CMK (cell line): ENCODE measurements at regions not wholly inside any gene's neighbourhood (a gene's known extent, or its start where the extent isn't known, plus 50 kb on each side); places are given as distances from the start of the nearest gene placed in this dataset.

ENCODE experiments used
- DNase-seq: peaks from one replicate; pipeline ENCODE4 v3.0.0-alpha.2; 2010; ENCODE audit warnings: low read depth

- no peak for DNase-seq
These were observed 349.8 kb downstream of the LTN1 start for GRCh38 chr21:28642891-28643290.

GRCh38 chr21:28641731-28642130 lies 350.9 kb downstream of the LTN1 start:
- no peak for DNase-seq

GRCh38 chr21:28640326-28640725 lies 352.4 kb downstream of the LTN1 start:
- no peak for DNase-seq

GRCh38 chr21:28639737-28640136 lies 352.9 kb downstream of the LTN1 start:
- DNase-seq: no peak

- DNase-seq: peak; percentile 72
These were observed 355.7 kb downstream of the LTN1 start for GRCh38 chr21:28636752-28637691.

GRCh38 chr21:28635541-28635940 lies 357.1 kb downstream of the LTN1 start:
- no peak for DNase-seq

- peak; percentile 99 for DNase-seq
These were observed 358.7 kb downstream of the LTN1 start for GRCh38 chr21:28633839-28634555.

- no peak for DNase-seq
These were observed 359.8 kb downstream of the LTN1 start for GRCh38 chr21:28632755-28633408.

GRCh38 chr21:28627691-28628090 lies 365.0 kb downstream of the LTN1 start:
- no peak for DNase-seq

- DNase-seq: no peak
These were observed 365.4 kb downstream of the LTN1 start for GRCh38 chr21:28627261-28627660.

GRCh38 chr21:28624626-28625025 lies 368.1 kb downstream of the LTN1 start:
- no peak for DNase-seq

GRCh38 chr21:28617300-28617699 lies 375.4 kb downstream of the LTN1 start:
- DNase-seq: no peak

- DNase-seq: no peak
These were observed 377.4 kb downstream of the LTN1 start for GRCh38 chr21:28615276-28615675.

GRCh38 chr21:28614791-28615190 lies 377.9 kb downstream of the LTN1 start:
- no peak for DNase-seq

- DNase-seq: no peak
These were observed 384.0 kb downstream of the LTN1 start for GRCh38 chr21:28608646-28609045.

GRCh38 chr21:28607545-28607944 lies 385.1 kb downstream of the LTN1 start:
- no peak for DNase-seq

GRCh38 chr21:28604946-28605537 lies 387.6 kb downstream of the LTN1 start:
- peak; percentile 29 for DNase-seq

- DNase-seq: peak; percentile 92
These were observed 390.1 kb downstream of the LTN1 start for GRCh38 chr21:28602546-28602945.

- DNase-seq: no peak
These were observed 394.5 kb downstream of the LTN1 start for GRCh38 chr21:28598214-28598613.

GRCh38 chr21:28592205-28592865 lies 400.3 kb downstream of the LTN1 start:
- no peak for DNase-seq

- DNase-seq: no peak
These were observed 402.0 kb downstream of the LTN1 start for GRCh38 chr21:28590676-28591075.

GRCh38 chr21:28590026-28590425 lies 402.7 kb downstream of the LTN1 start:
- DNase-seq: peak; percentile 80
